Epithelial cell of proximal tubule (primary cell): ENCODE measurements at regions not wholly inside any gene's neighbourhood (a gene's known extent, or its start where the extent isn't known, plus 50 kb on each side); places are given as distances from the start of the nearest gene placed in this dataset.

Source experiments
- DNase-seq: peaks from one replicate; pipeline ENCODE4 v3.0.0-alpha.2; 2011; ENCODE audit warnings: low read depth
- H3K4me3 ChIP-seq: 2 replicates; pipeline ENCODE4 v1.5.1; 2011; ENCODE audit warnings: low read depth, mild to moderate bottlenecking, low read length
- CTCF ChIP-seq: conservative IDR thresholded peaks from 2 replicates; pipeline ENCODE4 v1.5.1; 2012; ENCODE audit warnings: low read depth, mild to moderate bottlenecking, low read length

GRCh38 chr7:84568781-84569180 lies 374.2 kb upstream of the SEMA3A start:
- TF ChIP-seq CTCF = no peak
- H3K4me3 ChIP-seq = no peak overlapping the region
- DNase-seq = no peak

GRCh38 chr7:84565345-84566074 lies 370.9 kb upstream of the SEMA3A start:
- DNase-seq = no peak
- no peak overlapping the region for H3K4me3 ChIP-seq
- no peak for TF ChIP-seq CTCF

- DNase-seq = no peak
- H3K4me3 ChIP-seq = no peak overlapping the region
- TF ChIP-seq CTCF = no peak
These were observed 359.1 kb upstream of the SEMA3A start for GRCh38 chr7:84553711-84554110.

GRCh38 chr7:84549409-84549808 lies 354.8 kb upstream of the SEMA3A start:
- DNase-seq = no peak
- H3K4me3 ChIP-seq = no peak overlapping the region
- no peak for TF ChIP-seq CTCF

- H3K4me3 ChIP-seq = no peak overlapping the region
- no peak for TF ChIP-seq CTCF
- peak; percentile 81 for DNase-seq
These were observed 354.1 kb upstream of the SEMA3A start for GRCh38 chr7:84548366-84549365.

GRCh38 chr7:84547331-84547730 lies 352.7 kb upstream of the SEMA3A start:
- no peak overlapping the region for H3K4me3 ChIP-seq
- no peak for TF ChIP-seq CTCF
- no peak for DNase-seq
